ENCODE measurements at regions not wholly inside any gene's neighbourhood (a gene's known extent, or its start where the extent isn't known, plus 50 kb on each side); places are given as distances from the start of the nearest gene placed in this dataset.

DNA sequence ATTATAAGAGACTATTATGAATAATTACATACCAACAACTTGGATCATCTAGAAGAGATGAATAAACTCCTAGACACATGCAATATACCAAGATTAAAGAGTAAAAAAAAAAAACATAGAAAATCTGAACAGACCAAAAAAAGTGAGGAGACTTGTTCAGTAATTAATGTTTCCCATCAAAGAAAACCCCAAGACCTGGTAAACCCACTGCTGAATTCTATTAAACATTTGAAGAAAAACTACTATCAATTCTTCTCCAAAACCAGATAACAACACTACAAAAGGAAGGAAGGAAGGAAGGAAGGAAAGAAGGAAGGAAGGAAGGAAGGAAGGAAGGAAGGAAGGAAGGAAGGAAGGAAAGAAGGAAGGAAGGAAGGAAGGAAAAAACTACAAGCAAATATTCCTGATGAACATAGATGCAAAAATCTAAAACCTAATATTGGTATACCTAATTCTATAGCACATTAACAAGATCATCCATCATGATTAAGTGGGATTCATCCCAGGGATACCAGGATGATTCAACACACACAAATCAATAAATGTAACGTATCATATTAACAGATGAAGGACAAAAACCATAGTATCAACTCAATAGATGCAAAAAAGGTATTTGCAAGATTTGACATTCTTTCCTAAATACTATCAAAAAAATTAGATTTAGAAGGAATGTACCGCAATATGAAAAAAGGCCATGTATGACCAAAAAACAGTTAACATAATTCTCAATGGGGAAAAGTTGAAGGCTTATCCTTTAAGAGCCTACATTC is 445.5 kb downstream of the KCNH5 start:
- DNase-seq, result no peak

DNA sequence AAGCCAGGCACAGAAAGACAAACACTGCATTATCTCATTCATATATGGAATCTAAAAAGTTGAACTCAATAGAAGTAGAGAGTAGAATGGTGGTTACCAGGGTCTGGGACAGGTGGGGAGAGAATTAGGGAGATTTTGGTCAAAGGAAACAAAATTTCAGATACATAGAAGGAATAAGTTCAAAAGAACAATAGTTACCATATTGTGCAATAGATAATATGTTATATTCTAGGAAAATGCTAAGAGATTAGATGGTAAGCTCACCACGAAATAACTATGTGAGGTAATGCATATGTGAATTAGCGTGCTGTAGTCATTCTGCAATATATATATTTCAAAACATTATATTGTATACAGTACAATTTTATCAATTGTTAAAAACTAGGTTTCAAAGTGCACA is 442.5 kb downstream of the KCNH5 start:
- DNase-seq, result no peak

DNA sequence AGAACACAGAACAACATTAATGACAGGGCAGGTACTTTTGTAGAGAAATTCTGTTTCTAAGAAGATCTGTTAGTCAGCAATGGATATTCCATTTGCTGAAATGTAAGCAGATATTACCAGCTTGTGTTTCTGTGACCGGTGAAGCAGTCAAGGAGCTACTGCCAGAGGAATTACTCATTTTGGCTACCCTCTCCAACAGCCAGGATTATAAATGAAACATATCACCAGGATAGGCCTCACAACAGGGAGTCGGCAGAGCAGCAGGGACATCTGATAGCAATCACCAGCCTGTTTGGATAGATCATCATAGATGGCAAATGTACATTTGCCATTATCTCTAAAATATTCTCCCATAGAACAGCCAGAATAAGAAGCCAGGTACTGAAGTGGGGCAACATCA is 440.7 kb downstream of the KCNH5 start:
- no peak for DNase-seq

DNA sequence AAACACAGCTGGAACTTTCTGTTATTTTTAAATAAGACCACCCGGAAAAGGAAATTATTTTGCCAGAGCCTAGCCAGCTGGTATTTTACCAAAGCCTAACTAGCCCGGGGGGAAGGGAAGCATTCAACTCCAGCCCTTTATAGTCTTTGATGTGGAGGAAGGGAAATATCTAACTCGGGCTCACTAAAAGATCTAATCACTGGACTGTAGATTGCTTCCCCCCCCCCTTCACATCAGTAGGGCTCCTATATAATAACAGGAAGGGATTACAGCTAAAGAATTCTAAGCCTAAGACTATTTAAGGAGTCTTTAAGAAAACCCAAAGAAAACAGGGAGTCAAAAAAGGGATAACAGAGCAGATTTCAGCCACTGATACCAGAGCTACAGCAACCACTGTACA is 431.1 kb downstream of the KCNH5 start:
- DNase-seq, result no peak

DNA sequence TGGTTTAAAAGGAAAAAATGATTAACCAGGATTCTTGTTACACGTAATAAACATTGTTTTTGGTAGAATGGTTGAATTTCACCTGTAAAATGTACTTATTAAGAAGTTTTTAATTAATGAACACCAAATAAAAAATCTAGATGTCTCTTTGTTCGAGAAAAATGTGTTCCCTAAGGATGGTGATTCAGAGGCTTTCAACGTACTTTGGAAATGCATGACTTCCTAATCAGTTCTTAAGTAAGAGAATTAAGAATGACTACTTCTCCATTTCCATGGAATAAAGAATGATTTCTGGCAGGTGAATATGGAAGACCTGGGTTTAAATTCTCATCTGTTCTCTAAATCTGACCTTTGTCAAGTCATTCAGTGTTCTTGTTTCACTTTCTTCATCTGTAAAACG is 428.6 kb downstream of the KCNH5 start:
- no peak for DNase-seq

DNA sequence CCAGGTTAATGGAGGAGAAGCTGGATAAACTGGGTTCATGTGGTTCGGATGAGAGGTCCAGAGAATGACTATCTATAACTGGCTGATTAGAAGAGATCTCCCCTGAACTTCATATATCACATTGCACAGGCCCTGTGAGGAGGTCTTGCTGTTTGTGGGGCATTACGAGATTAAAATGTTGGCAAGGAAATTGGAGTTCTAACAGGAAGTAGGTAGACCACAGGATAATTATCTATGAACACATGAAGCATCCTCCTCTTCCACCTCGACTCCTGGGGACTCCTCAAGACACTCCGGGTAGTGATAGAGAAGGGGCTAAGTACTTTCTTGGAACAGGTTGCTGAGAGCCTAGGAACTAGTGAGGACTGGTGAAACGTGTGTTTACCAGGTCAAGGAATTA is 418.8 kb downstream of the KCNH5 start:
- DNase-seq, result no peak

DNA sequence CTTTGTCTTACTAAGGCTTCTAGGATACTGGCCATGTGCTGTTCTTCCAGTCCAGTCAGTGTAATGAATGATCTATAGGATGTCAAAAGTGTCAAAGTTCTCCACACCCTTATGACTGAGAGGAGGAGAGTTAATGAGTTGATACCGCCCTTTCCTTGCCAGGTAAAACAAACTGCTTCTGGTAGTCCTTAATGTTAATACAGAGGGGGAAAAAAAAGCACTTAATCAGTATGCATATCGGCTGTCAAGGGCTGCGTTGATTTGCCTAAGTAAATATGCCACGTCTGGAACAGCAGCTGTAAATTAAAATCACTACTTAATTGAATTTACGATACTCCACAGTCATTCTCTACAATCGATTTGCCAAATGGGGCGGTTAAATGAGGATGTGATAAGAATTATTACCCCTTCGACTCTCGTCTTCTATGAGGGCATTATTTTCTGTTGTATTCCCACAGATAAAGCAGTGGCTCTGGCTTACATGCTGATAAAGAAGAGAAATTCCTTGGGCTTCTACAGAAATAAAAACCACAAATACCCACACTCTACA is 416.0 kb downstream of the KCNH5 start:
- DNase-seq, result no peak

DNA sequence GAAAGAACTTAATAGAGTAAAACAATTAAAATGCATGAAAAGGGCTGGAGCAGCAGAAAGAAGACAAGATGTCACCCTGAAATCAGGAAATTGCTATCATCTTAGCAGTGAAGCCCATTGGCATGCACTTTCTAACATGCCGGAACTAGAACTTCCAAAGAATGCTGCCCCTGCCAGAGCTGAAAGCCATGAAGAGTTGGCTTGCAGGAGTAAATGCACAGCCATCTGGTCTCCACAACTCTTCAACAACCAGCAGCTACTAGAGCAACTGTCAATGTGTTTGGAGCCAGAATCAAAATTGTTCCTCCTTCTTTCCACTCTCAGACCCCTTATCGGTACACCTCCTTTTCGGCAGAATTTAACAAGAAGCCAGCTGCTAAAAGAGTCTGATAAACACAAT is 414.1 kb downstream of the KCNH5 start:
- no peak for DNase-seq

DNA sequence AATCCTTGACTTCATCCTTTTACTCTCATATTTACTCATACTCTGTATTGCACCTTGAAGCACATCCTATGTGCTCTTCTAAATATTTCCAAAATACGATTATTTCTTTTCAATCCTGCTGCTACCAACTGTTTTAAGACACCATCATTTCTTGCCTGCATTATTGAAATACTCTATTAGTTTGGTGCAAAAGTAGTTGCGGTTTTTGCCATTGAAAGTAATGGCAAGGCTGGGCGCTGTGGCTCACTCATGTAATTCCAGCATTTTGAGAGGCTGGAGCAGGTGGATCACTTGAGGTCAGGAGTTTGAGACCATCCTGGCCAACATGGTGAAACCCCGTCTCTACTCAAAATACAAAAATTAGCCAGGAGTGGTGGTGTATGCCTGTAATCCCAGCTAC is 412.5 kb downstream of the KCNH5 start:
- no peak for DNase-seq

DNA sequence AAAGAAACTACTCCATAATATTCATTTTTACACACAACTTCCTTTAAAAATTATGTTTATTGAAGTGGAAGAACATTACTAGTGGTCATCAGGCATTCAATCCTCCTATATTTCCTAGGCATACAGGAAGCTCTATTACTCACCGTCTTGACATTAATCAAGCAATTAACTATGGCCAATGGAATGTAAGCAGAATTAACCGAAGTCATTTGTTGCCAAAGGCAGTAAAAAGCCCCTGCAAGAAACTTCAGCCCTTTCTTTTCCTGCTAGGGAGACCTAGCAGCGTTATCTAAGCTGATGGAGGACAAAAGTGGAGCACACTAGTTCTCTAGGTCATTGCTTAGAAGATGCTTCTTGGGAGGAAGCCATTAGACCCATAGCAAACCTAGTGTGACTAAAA is 399.6 kb downstream of the KCNH5 start:
- DNase-seq, result no peak
